Activated CD8-positive, alpha-beta memory T cell treated with anti-CD3 and anti-CD28 coated beads, Interleukin-2, amount 10 ng/mL, durations not matched to agents 7 days and 5 days (primary cell): ENCODE measurements at regions not wholly inside any gene's neighbourhood (a gene's known extent, or its start where the extent isn't known, plus 50 kb on each side); places are given as distances from the start of the nearest gene placed in this dataset.
"Not testable (repeated sequence)": the region's sequence is repeated elsewhere in the genome, so short reads cannot be mapped to it uniquely, and the experiment has no call there.

Source experiments
- ATAC-seq: fragments of 150-1000 bp; cut with Tn5 transposase; one replicate; pipeline ENCODE4 v1.10.0; 2021; ENCODE audit warnings: moderate library complexity
- CTCF ChIA-PET: fragments of 350-600 bp; sonication (Branson Sonifier 250); formaldehyde crosslinking; loops from one replicate; lab custom pipeline; 2021; ENCODE audit warnings: antibody characterized with exemption; lab: Charles Lee
- DNase-seq: peaks from one replicate; pipeline ENCODE4 v3.0.0-alpha.2; 2020
- H3K27ac Mint-ChIP-seq: one replicate; pipeline ENCODE4 v1.8.0; 2021; ENCODE audit warnings: mild to moderate bottlenecking, mixed read lengths
- H3K27me3 Mint-ChIP-seq: one replicate; pipeline ENCODE4 v1.8.0; 2021; ENCODE audit warnings: mixed read lengths
- H3K36me3 Mint-ChIP-seq: one replicate; pipeline ENCODE4 v1.8.0; 2021; ENCODE audit warnings: mild to moderate bottlenecking, mixed read lengths
- H3K4me1 Mint-ChIP-seq: one replicate; pipeline ENCODE4 v1.8.0; 2021; ENCODE audit warnings: mixed read lengths
- H3K4me3 Mint-ChIP-seq: one replicate; pipeline ENCODE4 v1.8.0; 2021; ENCODE audit warnings: mild to moderate bottlenecking, moderate library complexity, mixed read lengths
- H3K9me3 Mint-ChIP-seq: one replicate; pipeline ENCODE4 v1.8.0; 2022; ENCODE audit warnings: low read depth, mixed read lengths

DNA sequence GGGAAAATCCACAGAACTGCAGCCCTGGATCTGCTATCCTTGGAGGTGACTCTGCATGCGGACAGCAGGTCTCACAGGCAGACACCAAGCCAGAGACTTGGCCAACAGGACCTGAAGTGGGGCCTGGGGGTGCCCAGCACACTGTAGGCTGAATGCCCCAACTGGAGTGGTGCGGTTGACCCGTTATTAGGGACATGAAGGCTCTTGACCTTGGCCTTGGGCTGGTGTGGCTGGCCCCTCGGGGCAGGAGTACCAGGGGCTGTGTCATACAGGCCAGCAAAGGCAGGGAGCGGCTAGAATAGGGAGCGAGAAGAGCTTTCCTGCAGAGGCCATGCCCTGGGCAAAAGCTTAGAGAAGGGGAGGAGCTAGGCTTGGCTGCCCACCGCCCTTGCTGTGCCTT lies 153.2 kb upstream of the MVB12B start:
- H3K27ac Mint-ChIP-seq = no peak overlapping the region
- no peaks in the 10 kb centered on the region for H3K9me3 Mint-ChIP-seq
- peaks cover 31% of the 10 kb centered on the region for H3K27me3 Mint-ChIP-seq
- no peaks in the 10 kb centered on the region for H3K36me3 Mint-ChIP-seq
- DNase-seq (no peak), ATAC-seq (no peak)
- CTCF ChIA-PET = no interaction called here
- H3K4me1 Mint-ChIP-seq = peaks cover 5% of the 10 kb centered on the region
- no peak overlapping the region for H3K4me3 Mint-ChIP-seq

DNA sequence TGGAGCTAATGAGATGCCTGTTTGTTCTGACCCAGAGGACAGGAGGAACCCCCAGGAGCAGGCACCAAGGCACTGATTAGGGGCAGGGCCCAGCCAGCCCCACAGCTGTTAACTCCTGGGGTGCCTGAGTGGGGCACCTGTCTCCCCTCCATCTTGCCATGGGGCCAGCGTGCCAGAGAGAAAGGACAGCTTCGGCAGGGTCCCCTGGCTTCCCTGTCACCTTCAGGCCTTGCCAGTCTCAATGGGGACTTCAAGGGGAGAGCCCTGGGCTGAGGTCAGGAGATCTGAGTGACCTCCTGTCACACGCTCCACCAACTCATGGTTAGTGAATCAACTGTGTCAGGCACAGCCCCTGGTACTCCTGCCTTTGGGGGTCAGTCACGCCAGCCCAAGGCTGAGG lies 152.7 kb upstream of the MVB12B start:
- Mint-ChIP-seq H3K36me3 (no peaks in the 10 kb centered on the region), H3K27me3 (peaks cover 34% of the 10 kb centered on the region), H3K9me3 (no peaks in the 10 kb centered on the region), H3K4me1 (peaks cover 5% of the 10 kb centered on the region), H3K4me3 (no peak overlapping the region), H3K27ac (no peak overlapping the region)
- no peak for DNase-seq
- no peak for ATAC-seq
- CTCF ChIA-PET = no interaction called here

DNA sequence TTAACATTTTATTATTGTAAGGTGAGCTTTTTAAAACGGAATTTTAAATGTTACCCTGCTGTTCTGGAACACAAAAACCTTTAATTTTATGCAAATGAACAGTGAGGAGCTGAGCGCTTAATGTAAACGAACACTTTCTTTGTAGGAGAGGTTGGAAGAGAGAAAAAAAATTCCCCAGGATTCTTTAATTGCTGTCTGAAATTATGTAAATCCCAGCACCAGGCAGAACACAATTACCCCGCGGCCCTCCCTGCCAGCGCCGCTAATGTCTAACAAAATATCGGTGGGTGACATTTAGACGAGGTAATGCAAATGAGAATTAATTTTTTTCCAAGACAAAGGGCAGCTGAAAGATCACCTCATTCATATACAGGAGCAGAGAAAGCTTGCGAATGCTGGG lies 143.4 kb upstream of the MVB12B start:
- Mint-ChIP-seq H3K9me3 (peaks cover 4% of the 10 kb centered on the region), H3K4me1 (no peaks in the 10 kb centered on the region), H3K27ac (no peak overlapping the region), H3K27me3 (peaks cover 64% of the 10 kb centered on the region), H3K4me3 (no peak overlapping the region), H3K36me3 (peaks cover 1% of the 10 kb centered on the region)
- ATAC-seq = no peak
- no peak for DNase-seq
- CTCF ChIA-PET = no interaction called here

DNA sequence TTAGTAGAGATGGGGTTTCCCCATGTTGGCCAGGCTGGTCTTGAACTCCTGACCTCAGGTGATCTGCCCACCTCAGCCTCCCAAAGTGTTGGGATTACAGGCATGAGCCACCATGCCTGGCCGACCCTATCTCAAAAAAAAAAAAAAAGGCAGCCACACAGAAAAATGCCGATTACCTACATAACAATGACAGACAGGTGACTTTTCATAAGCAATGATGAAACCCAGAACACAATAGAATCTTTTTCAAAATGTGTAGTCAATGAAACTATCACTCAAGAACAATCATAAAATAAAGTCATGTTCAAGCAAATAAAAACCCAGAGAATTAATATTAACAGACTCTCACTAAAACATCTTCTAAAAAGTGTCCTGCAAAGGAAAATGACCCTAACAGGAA lies 135.6 kb upstream of the MVB12B start:
- H3K27ac Mint-ChIP-seq, H3K9me3 Mint-ChIP-seq, H3K4me1 Mint-ChIP-seq, H3K4me3 Mint-ChIP-seq, DNase-seq, H3K36me3 Mint-ChIP-seq, CTCF ChIA-PET, ATAC-seq: not testable (repeated sequence)
- H3K27me3 Mint-ChIP-seq = peaks cover 42% of the 10 kb centered on the region

DNA sequence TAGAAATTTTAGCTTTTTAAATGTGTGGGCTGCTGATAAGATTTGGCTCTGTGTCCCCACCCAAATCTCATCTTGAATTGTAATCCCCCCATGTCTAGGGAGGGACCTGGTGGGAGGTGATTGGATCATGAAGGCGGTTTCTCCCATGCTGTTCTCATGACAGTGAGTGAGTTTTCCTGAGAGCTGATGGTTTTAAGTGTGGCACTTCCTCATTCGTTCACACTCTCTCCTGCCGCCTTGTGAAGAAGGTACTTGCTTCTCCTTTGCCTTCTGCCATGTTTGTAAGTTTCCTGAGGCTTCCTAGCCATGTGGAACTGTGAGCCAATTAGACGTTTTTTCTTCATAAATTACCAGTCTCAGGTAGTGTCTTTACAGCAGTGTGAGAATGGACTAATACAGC lies 127.8 kb upstream of the MVB12B start:
- Mint-ChIP-seq H3K27me3 (peaks cover 59% of the 10 kb centered on the region), H3K27ac (no peak overlapping the region), H3K4me1 (no peaks in the 10 kb centered on the region), H3K4me3 (no peak overlapping the region), H3K36me3 (no peaks in the 10 kb centered on the region), H3K9me3 (no peaks in the 10 kb centered on the region)
- DNase-seq = no peak
- no peak for ATAC-seq
- CTCF ChIA-PET = interaction anchor here (1.2 to 1.8 kb wide), 2 partner anchors 12 to 53 kb away, joined by 3 to 4 read pairs; no protein-coding TSS in a partner anchor

DNA sequence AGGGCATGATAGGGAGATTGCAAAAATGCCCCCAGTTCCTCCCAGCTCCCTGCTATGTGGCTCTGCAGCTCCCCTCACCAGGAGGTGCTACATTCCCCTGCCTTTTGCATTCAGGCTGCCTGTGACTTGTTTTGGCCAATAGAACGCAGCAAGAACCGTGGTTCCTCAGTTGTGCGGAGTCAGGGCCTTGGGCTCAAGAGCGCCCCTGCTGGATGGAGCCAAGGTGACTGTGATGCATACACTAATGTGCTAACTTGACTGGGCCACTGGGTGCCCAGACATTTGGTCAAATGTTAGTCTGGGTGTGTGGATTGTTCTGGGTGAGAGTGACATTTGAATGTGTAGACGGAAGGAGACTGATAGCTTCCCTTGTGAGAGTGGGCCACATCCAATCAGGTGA lies 123.3 kb upstream of the MVB12B start:
- no peaks in the 10 kb centered on the region for H3K4me1 Mint-ChIP-seq
- no peak overlapping the region for H3K27ac Mint-ChIP-seq
- ATAC-seq = no peak
- peaks cover 34% of the 10 kb centered on the region for H3K27me3 Mint-ChIP-seq
- CTCF ChIA-PET = no interaction called here
- H3K9me3 Mint-ChIP-seq = no peaks in the 10 kb centered on the region
- no peak overlapping the region for H3K4me3 Mint-ChIP-seq
- H3K36me3 Mint-ChIP-seq = no peaks in the 10 kb centered on the region
- DNase-seq = no peak

DNA sequence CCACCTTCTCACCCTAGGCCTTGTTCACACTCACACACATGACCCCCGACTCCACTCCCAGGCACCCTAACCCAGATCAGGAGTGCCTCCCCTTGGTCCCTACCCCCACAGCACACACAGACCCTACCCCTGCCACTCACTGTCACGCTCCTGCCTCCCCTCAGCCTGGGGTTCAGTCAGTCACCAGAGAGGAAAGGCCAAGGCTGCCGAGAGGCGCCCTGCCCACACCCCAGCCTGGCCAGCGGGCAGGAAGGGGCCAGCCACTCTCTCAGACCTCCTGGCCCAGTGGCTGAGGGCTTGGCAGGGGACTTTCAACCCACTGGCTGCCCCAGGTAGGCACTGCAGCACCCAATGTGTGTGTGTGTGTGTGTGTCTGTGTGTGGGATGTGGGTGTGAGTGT lies 122.4 kb upstream of the MVB12B start:
- Mint-ChIP-seq H3K4me3 (no peak overlapping the region), H3K27ac (no peak overlapping the region), H3K9me3 (no peaks in the 10 kb centered on the region), H3K36me3 (no peaks in the 10 kb centered on the region), H3K27me3 (peaks cover 32% of the 10 kb centered on the region), H3K4me1 (no peaks in the 10 kb centered on the region)
- DNase-seq = no peak
- no peak for ATAC-seq
- CTCF ChIA-PET = no interaction called here

DNA sequence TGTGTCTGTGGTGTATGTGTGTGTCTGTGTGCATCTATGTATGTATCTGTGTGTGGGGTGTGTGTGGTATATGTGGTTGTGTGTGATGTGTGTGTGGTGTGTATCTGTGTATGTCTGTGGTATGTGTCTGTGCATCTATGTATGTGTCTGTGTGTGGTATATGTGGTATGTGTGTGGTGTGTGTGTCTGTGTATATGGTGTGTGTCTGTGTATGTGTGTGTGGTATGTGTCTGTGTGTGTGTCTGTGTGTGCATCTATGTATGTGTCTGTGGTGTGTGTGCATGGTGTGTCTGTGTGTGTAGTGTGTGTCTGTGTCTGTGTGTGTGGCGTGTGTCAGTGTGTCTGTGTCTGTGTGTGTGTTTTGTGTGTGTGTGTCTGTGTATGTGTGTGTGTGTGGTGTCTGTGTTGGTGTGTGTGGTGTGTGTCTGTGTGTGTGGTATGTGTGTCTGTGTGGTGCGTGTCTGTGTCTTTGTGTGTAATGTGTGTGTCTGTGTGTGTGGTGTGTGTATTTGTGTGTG lies 121.9 kb upstream of the MVB12B start:
- no peak overlapping the region for H3K27ac Mint-ChIP-seq
- peaks cover 33% of the 10 kb centered on the region for H3K27me3 Mint-ChIP-seq
- no peaks in the 10 kb centered on the region for H3K9me3 Mint-ChIP-seq
- DNase-seq (no peak), ATAC-seq (no peak)
- no peaks in the 10 kb centered on the region for H3K36me3 Mint-ChIP-seq
- H3K4me1 Mint-ChIP-seq = no peaks in the 10 kb centered on the region
- CTCF ChIA-PET = no interaction called here
- H3K4me3 Mint-ChIP-seq = no peak overlapping the region

DNA sequence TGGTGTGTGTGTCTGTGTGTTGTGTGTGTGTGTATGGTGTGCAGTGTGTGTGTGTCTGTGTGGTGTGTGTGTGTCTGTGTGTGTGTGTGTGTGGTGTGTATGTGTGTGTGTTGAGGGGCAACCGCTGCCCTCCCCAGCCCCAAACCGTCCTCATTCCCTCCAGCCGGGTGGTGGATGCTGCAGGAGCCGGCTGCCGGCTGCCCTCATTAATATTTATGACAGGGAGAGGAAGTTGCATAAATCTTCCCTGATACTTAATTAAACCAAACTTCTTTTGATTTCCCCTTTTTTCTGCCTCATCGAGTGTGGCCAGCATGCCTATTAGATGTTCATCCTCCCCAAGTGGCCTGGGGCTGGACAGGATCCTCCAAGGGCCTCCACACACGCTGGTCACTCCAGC lies 121.4 kb upstream of the MVB12B start:
- Mint-ChIP-seq H3K4me3 (no peak overlapping the region), H3K36me3 (no peaks in the 10 kb centered on the region), H3K9me3 (no peaks in the 10 kb centered on the region), H3K27me3 (peaks cover 32% of the 10 kb centered on the region), H3K27ac (no peak overlapping the region), H3K4me1 (no peaks in the 10 kb centered on the region)
- CTCF ChIA-PET = no interaction called here
- ATAC-seq (no peak), DNase-seq (no peak)

DNA sequence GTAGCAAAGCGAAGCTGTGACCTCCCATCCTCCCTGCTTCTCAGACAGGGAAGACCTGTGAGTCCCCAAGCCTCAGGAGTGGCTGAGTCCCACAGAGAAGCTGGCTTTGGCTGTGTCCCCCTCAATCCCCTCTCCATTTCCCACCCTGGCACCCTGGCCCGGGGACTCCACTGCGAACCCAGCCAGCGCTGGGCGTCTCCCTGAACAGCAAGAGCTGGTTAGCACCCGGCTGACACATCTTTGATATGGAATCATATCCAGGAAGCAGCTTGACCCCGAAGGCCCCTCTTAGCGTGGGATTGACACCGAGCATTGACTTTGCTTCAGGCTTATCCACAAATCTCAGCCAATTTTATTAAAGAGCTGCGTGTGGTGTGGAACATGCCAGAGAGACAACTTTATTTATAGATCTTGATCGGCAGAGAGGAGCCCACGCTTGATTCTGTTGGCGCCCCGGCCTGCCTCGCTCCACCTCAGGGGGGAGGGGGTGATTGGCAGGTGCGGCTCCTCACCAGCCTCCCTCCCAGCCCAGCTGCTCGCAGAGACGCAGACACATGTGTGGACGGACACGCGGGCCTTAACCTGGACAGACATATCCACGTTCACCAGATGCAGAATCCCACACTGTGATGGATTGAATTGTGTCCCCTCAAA lies 120.7 kb upstream of the MVB12B start:
- ATAC-seq = no peak
- H3K36me3 Mint-ChIP-seq = no peaks in the 10 kb centered on the region
- no peaks in the 10 kb centered on the region for H3K9me3 Mint-ChIP-seq

DNA sequence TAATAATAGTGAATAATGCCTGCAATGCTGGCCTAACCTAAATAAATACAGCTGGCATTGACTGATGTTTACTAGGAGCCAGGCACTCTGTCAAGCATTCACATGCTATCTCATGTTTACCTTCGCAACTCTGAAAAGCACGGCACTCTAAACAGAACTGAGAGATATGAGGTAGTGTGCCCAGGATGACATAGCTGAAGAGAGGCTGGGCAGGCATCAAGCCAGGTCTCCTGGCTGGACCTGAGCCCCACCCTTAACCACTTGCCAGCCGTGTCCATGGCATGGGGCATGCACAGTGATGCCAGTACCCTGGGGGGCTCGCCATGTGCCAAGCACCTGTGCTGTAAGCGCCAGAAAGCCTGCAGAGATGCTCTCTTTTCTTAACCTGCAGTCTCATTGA lies 119.4 kb upstream of the MVB12B start:
- no peaks in the 10 kb centered on the region for H3K9me3 Mint-ChIP-seq
- ATAC-seq = no peak
- H3K36me3 Mint-ChIP-seq = no peaks in the 10 kb centered on the region

More for the DNA sequence above, 120.7 kb upstream of the MVB12B start:
- Mint-ChIP-seq H3K27ac (no peak overlapping the region), H3K4me3 (no peak overlapping the region), H3K27me3 (peaks cover 26% of the 10 kb centered on the region), H3K4me1 (no peaks in the 10 kb centered on the region)
- no peak for DNase-seq
- CTCF ChIA-PET = no interaction called here

DNA sequence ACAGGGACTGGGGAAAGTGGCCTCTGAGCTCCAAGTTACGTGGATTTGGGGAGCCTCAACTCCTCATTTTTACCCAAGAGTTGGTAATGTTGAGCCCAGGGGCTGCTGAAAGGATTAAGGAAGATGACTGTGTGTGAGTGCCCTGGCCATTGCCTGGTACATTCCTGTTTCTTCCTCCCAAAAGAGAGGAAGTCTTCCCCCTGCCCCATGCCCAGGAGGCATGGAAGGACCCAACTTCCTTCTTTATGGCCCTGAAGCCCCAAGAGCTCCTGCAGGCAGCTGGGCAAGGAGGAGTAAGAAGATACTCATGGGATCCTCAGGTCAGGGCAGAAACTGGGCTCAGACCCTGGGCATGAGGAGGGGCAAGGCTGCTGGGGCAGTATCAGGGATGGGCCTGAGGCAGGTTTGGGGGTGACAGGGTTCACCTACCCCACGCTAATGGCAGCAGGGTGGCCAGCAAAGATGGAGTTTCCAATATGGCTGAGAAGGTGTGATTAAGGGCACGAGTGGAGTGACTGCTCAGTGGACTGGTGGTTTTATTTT lies 118.3 kb upstream of the MVB12B start:
- CTCF ChIA-PET = no interaction called here
- Mint-ChIP-seq H3K4me1 (no peaks in the 10 kb centered on the region), H3K4me3 (no peak overlapping the region), H3K36me3 (no peaks in the 10 kb centered on the region), H3K27me3 (peaks cover 21% of the 10 kb centered on the region), H3K27ac (no peak overlapping the region), H3K9me3 (no peaks in the 10 kb centered on the region)
- no peak for ATAC-seq
- DNase-seq = no peak

More for the DNA sequence above, 119.4 kb upstream of the MVB12B start:
- Mint-ChIP-seq H3K27ac (no peak overlapping the region), H3K4me1 (no peaks in the 10 kb centered on the region), H3K4me3 (no peak overlapping the region), H3K27me3 (peaks cover 21% of the 10 kb centered on the region)
- DNase-seq = no peak
- CTCF ChIA-PET = no interaction called here

DNA sequence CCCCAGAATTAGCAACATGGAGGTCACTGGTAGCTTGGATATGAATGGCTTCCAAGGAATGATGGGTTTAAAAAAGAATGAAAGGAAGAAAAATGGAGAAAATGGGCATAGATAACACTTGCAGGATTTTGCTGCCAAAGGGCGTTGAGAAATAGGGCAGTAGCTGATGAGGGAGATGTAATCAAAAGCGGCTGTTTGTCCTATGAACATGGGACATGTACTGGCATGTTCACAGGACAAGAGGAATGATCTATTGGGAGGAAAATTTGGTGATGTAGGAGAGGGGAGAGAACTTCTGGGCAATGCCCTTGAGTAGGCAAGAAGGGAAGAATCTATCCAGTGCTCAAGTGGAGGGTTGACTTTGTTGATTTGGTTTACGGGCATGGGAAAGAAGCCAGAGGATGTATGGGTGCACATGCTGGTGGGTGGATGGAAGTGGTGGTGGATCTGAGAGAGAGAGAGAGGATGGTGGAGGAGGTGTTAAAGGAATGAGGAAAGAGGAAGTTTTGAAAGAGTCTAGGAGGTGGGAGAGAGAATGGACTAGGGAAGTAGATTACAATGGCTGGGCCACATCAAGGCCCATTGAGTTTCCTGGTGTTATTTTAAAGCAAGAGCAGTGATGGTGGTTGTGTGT lies 115.1 kb upstream of the MVB12B start:
- ATAC-seq (no peak), DNase-seq (no peak)
- Mint-ChIP-seq H3K36me3 (no peaks in the 10 kb centered on the region), H3K9me3 (no peaks in the 10 kb centered on the region), H3K4me1 (no peaks in the 10 kb centered on the region), H3K27me3 (peaks cover 35% of the 10 kb centered on the region), H3K4me3 (no peak overlapping the region), H3K27ac (no peak overlapping the region)
- CTCF ChIA-PET = interaction anchor here (1.3 kb wide), 1 partner anchor 9 kb away, joined by 3 read pairs; no protein-coding TSS in a partner anchor

DNA sequence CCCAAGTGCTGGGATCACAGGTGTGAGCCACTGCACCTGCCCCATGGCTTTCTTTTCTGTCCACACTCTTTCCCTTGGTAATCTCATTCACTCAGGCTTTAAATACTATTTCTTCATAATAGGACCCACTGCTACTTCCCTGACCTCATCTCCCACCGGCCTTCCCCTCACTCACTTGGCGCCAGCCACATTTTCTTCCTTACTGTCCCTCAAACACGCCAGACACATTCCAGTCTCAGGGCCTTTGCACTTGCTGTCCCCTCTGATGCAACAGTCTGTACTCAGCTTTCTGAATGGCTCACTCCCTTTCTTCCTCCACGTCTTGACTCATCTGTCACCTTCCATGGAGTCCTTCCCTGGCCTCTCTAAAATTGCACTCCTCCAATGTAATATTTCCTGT lies 111.1 kb upstream of the MVB12B start:
- no peaks in the 10 kb centered on the region for H3K36me3 Mint-ChIP-seq

More for the DNA sequence above, 111.1 kb upstream of the MVB12B start:
- Mint-ChIP-seq H3K27me3 (peaks cover 44% of the 10 kb centered on the region), H3K4me1 (no peaks in the 10 kb centered on the region), H3K4me3 (no peak overlapping the region), H3K27ac (no peak overlapping the region), H3K9me3 (no peaks in the 10 kb centered on the region)
- CTCF ChIA-PET = no interaction called here
- DNase-seq = no peak
- no peak for ATAC-seq
